ENCODE measurements at regions not wholly inside any gene's neighbourhood (a gene's known extent, or its start where the extent isn't known, plus 50 kb on each side); places are given as distances from the start of the nearest gene placed in this dataset.

DNA sequence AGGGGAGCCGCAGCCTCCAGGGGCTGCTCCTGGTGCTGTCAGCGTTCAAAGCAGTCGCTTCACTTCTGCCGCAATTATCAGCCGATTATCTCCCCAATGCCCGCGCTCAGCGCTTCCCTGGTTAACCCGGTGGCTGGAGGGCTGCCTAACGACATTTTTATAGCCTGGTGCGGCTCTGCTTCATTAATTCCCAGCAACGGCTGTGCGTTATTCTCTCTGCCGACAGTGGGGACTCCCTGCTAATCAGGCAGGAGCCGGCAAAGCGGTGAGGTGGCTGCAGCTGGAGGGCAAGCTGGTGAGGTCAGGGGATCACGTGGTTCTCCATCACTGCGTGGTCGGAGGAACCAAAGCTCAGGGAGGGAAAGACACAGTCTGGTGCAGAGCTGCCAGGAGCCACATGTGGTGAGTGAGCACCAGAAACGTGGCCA lies 62.9 kb downstream of the GLRX5 start:
- Mint-ChIP-seq H3K27me3 (ENCODE audit: unreplicated experiment) (peaks cover 23% of the 10 kb centered on the region), H3K4me1 (ENCODE audit: unreplicated experiment) (no peaks in the 10 kb centered on the region), H3K4me3 (ENCODE audit: unreplicated experiment) (no peak overlapping the region), H3K27ac (ENCODE audit: unreplicated experiment) (no peak overlapping the region), H3K36me3 (ENCODE audit: unreplicated experiment) (no peaks in the 10 kb centered on the region), H3K9me3 (ENCODE audit: unreplicated experiment) (no peaks in the 10 kb centered on the region)
- no peak for DNase-seq (ENCODE audit: extremely low spot score, unreplicated experiment)
- TF ChIP-seq, protein P1, sequence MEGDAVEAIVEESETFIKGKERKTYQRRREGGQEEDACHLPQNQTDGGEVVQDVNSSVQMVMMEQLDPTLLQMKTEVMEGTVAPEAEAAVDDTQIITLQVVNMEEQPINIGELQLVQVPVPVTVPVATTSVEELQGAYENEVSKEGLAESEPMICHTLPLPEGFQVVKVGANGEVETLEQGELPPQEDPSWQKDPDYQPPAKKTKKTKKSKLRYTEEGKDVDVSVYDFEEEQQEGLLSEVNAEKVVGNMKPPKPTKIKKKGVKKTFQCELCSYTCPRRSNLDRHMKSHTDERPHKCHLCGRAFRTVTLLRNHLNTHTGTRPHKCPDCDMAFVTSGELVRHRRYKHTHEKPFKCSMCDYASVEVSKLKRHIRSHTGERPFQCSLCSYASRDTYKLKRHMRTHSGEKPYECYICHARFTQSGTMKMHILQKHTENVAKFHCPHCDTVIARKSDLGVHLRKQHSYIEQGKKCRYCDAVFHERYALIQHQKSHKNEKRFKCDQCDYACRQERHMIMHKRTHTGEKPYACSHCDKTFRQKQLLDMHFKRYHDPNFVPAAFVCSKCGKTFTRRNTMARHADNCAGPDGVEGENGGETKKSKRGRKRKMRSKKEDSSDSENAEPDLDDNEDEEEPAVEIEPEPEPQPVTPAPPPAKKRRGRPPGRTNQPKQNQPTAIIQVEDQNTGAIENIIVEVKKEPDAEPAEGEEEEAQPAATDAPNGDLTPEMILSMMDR (IDR thresholded peaks at IDR 0.05), result no peak

DNA sequence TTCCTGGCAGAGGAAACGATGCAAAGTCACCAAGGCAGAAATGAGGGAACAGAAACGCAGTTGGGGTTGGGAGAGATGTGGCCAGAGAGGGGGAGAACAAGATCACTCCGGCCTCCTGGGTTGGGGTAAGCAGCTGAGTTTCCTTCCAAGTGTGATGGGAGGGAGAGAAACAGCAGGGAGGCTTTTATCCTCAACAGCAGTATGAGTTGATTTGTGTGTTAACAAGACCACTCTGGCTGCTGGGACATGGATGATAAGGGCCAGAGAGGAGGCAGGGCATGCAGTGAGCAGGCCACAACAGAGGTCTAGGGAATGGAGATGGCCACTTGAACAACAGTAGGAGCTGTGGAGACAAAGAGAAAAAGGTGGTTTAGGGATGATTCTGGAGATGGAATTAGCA lies 66.8 kb downstream of the GLRX5 start:
- H3K9me3 Mint-ChIP-seq (ENCODE audit: unreplicated experiment), result no peaks in the 10 kb centered on the region
- no peaks in the 10 kb centered on the region for H3K36me3 Mint-ChIP-seq (ENCODE audit: unreplicated experiment)
- peaks cover 28% of the 10 kb centered on the region for H3K27me3 Mint-ChIP-seq (ENCODE audit: unreplicated experiment)
- no peaks in the 10 kb centered on the region for H3K4me1 Mint-ChIP-seq (ENCODE audit: unreplicated experiment)
- TF ChIP-seq, protein P1 (IDR thresholded peaks at IDR 0.05), result no peak
- no peak overlapping the region for H3K27ac Mint-ChIP-seq (ENCODE audit: unreplicated experiment)
- DNase-seq (ENCODE audit: extremely low spot score, unreplicated experiment), result no peak
- no peak overlapping the region for H3K4me3 Mint-ChIP-seq (ENCODE audit: unreplicated experiment)

DNA sequence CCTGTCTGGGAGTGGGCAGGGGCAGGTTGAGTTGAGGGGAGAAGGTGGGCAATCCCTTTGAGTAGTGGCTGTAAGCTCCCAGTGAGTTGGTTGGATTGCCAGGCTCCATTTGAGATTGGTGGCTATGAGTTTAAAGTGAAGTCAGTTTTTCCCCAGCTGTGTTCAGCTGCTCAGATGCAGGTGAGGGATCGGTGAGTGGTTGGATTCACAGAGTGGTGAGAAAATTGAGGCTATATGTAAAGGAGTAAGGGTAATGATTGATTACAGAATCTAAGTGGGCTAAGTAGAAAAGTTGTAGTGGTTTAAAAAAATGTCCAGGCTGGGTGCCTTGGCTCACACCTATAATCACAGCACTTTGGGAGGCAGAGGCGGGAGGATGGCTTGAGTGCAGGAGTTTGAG lies 68.6 kb downstream of the GLRX5 start:
- H3K27ac Mint-ChIP-seq (ENCODE audit: unreplicated experiment), result no peak overlapping the region
- peaks cover 28% of the 10 kb centered on the region for H3K27me3 Mint-ChIP-seq (ENCODE audit: unreplicated experiment)
- DNase-seq (ENCODE audit: extremely low spot score, unreplicated experiment), result no peak
- no peak overlapping the region for H3K4me3 Mint-ChIP-seq (ENCODE audit: unreplicated experiment)
- no peaks in the 10 kb centered on the region for H3K9me3 Mint-ChIP-seq (ENCODE audit: unreplicated experiment)
- H3K36me3 Mint-ChIP-seq (ENCODE audit: unreplicated experiment), result no peaks in the 10 kb centered on the region
- H3K4me1 Mint-ChIP-seq (ENCODE audit: unreplicated experiment), result no peaks in the 10 kb centered on the region
- TF ChIP-seq, protein P1 (IDR thresholded peaks at IDR 0.05), result no peak

DNA sequence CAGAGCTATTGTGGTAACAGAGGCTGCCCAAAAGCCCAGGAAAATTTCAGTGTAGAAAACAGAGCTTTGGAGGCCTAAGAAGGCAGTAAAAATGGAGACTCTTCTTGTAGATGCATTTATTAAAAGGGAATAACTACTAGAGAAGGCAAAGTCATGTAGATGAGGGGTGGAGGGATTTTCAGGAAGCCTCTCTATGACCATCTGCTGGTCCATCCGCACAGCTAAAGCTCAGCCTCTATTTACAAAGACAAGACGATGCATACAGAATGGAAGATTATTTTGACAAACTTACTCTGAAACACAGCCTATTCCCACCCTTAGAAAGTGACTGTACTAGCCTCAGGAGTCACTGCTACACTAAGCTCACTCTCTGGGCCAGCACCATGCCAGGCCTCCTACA lies 71.4 kb downstream of the GLRX5 start:
- Mint-ChIP-seq H3K36me3 (ENCODE audit: unreplicated experiment) (no peaks in the 10 kb centered on the region), H3K4me3 (ENCODE audit: unreplicated experiment) (no peak overlapping the region), H3K9me3 (ENCODE audit: unreplicated experiment) (no peaks in the 10 kb centered on the region), H3K27me3 (ENCODE audit: unreplicated experiment) (peaks cover 45% of the 10 kb centered on the region), H3K27ac (ENCODE audit: unreplicated experiment) (no peak overlapping the region), H3K4me1 (ENCODE audit: unreplicated experiment) (no peaks in the 10 kb centered on the region)
- DNase-seq (ENCODE audit: extremely low spot score, unreplicated experiment), result no peak
- TF ChIP-seq, protein P1 (IDR thresholded peaks at IDR 0.05), result no peak

DNA sequence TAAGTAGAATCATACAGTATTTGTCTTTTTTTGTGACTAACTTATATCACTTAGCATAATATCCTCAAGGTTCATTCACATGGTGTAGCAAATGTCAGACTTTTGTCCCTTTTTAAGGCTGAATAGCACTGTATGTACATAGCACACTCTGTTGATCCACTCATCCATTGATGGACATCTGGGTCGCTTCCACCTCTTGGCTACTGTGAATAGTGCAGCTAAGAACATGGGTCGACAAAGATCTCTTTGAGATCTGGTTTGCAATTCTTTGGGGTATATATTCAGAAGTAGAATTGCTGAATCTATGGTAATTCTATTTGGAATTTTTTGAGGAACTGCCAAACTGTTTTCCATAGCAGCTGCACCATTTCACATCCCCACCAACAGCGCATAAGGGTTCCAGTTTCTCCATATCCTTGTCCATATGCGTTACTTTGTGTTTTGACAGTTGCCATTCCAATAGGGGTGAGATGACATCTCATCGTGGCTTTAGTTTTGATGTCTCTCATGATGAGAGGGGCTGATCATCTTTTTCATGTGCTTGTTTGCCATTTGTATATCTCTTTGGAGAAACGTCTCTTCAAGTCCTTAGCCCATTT lies 73.9 kb downstream of the GLRX5 start:
- Mint-ChIP-seq H3K27ac (ENCODE audit: unreplicated experiment) (no peak overlapping the region), H3K27me3 (ENCODE audit: unreplicated experiment) (peaks cover 63% of the 10 kb centered on the region)

More for the DNA sequence above, 73.9 kb downstream of the GLRX5 start:
- H3K4me3 Mint-ChIP-seq (ENCODE audit: unreplicated experiment), result no peak overlapping the region
- no peak for DNase-seq (ENCODE audit: extremely low spot score, unreplicated experiment)
- no peaks in the 10 kb centered on the region for H3K36me3 Mint-ChIP-seq (ENCODE audit: unreplicated experiment)
- H3K4me1 Mint-ChIP-seq (ENCODE audit: unreplicated experiment), result no peaks in the 10 kb centered on the region
- H3K9me3 Mint-ChIP-seq (ENCODE audit: unreplicated experiment), result no peaks in the 10 kb centered on the region
- TF ChIP-seq, protein P1 (IDR thresholded peaks at IDR 0.05), result no peak

All from osteocyte (in vitro differentiated cells).